ENCODE measurements at regions not wholly inside any gene's neighbourhood (a gene's known extent, or its start where the extent isn't known, plus 50 kb on each side); places are given as distances from the start of the nearest gene placed in this dataset.

GRCh38 chr3:22937536-22937935 lies 265.6 kb upstream of the UBE2E2 start:
- ATAC-seq: no peak
- POLR2A ChIA-PET: no interaction called here
- TF ChIP-seq SOX5 (CRISPR knock-in tag; IDR thresholded peaks at IDR 0.05; ENCODE audit: borderline replicate concordance) (no peak), ZNF883 (CRISPR knock-in tag; IDR thresholded peaks at IDR 0.05; ENCODE audit: not compliant biosample characterization) (no peak), PRDM4 (CRISPR knock-in tag; IDR thresholded peaks at IDR 0.05; ENCODE audit: borderline replicate concordance) (no peak), SETDB1 (CRISPR knock-in tag; IDR thresholded peaks at IDR 0.05; ENCODE audit: borderline replicate concordance) (no peak), SP1 (IDR thresholded peaks at IDR 0.05) (no peak), SP1 (CRISPR knock-in tag; IDR thresholded peaks at IDR 0.05) (no peak), KDM1A (CRISPR knock-in tag; IDR thresholded peaks at IDR 0.05) (no peak), NFE2 (CRISPR knock-in tag; IDR thresholded peaks at IDR 0.05) (no peak), MTF2 (CRISPR knock-in tag; IDR thresholded peaks at IDR 0.05; ENCODE audit: borderline replicate concordance) (no peak), GRHL1 (CRISPR knock-in tag; conservative IDR thresholded peaks at IDR 0.05) (no peak), SRSF1 (optimal IDR thresholded peaks at IDR 0.05; ENCODE audit: low read depth, low read length) (no peak)
- TF ChIP-seq, protein P1, sequence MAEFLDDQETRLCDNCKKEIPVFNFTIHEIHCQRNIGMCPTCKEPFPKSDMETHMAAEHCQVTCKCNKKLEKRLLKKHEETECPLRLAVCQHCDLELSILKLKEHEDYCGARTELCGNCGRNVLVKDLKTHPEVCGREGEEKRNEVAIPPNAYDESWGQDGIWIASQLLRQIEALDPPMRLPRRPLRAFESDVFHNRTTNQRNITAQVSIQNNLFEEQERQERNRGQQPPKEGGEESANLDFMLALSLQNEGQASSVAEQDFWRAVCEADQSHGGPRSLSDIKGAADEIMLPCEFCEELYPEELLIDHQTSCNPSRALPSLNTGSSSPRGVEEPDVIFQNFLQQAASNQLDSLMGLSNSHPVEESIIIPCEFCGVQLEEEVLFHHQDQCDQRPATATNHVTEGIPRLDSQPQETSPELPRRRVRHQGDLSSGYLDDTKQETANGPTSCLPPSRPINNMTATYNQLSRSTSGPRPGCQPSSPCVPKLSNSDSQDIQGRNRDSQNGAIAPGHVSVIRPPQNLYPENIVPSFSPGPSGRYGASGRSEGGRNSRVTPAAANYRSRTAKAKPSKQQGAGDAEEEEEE (CRISPR knock-in tag; IDR thresholded peaks at IDR 0.05; ENCODE audit: borderline replicate concordance): no peak
- TF ChIP-seq, protein P2, sequence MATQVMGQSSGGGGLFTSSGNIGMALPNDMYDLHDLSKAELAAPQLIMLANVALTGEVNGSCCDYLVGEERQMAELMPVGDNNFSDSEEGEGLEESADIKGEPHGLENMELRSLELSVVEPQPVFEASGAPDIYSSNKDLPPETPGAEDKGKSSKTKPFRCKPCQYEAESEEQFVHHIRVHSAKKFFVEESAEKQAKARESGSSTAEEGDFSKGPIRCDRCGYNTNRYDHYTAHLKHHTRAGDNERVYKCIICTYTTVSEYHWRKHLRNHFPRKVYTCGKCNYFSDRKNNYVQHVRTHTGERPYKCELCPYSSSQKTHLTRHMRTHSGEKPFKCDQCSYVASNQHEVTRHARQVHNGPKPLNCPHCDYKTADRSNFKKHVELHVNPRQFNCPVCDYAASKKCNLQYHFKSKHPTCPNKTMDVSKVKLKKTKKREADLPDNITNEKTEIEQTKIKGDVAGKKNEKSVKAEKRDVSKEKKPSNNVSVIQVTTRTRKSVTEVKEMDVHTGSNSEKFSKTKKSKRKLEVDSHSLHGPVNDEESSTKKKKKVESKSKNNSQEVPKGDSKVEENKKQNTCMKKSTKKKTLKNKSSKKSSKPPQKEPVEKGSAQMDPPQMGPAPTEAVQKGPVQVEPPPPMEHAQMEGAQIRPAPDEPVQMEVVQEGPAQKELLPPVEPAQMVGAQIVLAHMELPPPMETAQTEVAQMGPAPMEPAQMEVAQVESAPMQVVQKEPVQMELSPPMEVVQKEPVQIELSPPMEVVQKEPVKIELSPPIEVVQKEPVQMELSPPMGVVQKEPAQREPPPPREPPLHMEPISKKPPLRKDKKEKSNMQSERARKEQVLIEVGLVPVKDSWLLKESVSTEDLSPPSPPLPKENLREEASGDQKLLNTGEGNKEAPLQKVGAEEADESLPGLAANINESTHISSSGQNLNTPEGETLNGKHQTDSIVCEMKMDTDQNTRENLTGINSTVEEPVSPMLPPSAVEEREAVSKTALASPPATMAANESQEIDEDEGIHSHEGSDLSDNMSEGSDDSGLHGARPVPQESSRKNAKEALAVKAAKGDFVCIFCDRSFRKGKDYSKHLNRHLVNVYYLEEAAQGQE (IDR thresholded peaks at IDR 0.05; ENCODE audit: borderline replicate concordance in 1 of 2, low read depth in 1 of 2, low read length in 2 of 2): no peak
- TF ChIP-seq, protein P3, sequence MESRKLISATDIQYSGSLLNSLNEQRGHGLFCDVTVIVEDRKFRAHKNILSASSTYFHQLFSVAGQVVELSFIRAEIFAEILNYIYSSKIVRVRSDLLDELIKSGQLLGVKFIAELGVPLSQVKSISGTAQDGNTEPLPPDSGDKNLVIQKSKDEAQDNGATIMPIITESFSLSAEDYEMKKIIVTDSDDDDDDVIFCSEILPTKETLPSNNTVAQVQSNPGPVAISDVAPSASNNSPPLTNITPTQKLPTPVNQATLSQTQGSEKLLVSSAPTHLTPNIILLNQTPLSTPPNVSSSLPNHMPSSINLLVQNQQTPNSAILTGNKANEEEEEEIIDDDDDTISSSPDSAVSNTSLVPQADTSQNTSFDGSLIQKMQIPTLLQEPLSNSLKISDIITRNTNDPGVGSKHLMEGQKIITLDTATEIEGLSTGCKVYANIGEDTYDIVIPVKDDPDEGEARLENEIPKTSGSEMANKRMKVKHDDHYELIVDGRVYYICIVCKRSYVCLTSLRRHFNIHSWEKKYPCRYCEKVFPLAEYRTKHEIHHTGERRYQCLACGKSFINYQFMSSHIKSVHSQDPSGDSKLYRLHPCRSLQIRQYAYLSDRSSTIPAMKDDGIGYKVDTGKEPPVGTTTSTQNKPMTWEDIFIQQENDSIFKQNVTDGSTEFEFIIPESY (CRISPR knock-in tag; IDR thresholded peaks at IDR 0.05): no peak

More at GRCh38 chr3:22937536-22937935, 265.6 kb upstream of the UBE2E2 start:
- CTCF ChIA-PET (ENCODE audit: low intra/inter-chr PET ratio, low total read pairs): no interaction called here
- Histone ChIP-seq H3K9ac (ENCODE audit: insufficient read depth, low read depth, low read length) (no peak overlapping the region), H3K4me1 (ENCODE audit: insufficient read depth, low read length) (no peaks in the 10 kb centered on the region), H3K4me2 (ENCODE audit: low read depth, low read length) (no peak overlapping the region), H4K20me1 (ENCODE audit: insufficient read depth, low read length) (no peaks in the 10 kb centered on the region), H3K27ac (ENCODE audit: extremely low read length, insufficient read depth, low read length) (no peak overlapping the region), H3K9me3 (ENCODE audit: low read length) (no peaks in the 10 kb centered on the region), H2AFZ (ENCODE audit: low read length) (no peak overlapping the region), H3K79me2 (ENCODE audit: insufficient read depth, low read length) (no peaks in the 10 kb centered on the region), H3K27me3 (ENCODE audit: control insufficient read depth in 1 of 2, insufficient read depth in 2 of 2, low read length in 2 of 2) (no peaks in the 10 kb centered on the region), H3K36me3 (replicated peaks in 1 of 2; ENCODE audit: control insufficient read depth in 1 of 2, insufficient read depth in 2 of 2, low read length in 2 of 2) (no peaks in the 10 kb centered on the region), H3K4me3 (replicated peaks in 1 of 3; ENCODE audit: insufficient read depth in 1 of 3, low read depth in 2 of 3, low read length in 3 of 3) (no peak overlapping the region)
- DNase-seq (ENCODE audit: low spot score) (no peak), FAIRE-seq (no peak)
- no TSS peak for BruUV-seq (replicated peaks)
- in situ Hi-C loops (cut with HindIII; ENCODE audit: extremely low pct_ligation_motif_present, low pct_unique_long_range_greater_than_20kb) (no loop called here), intact Hi-C loops (cut with micrococcal nuclease; ENCODE audit: unreplicated experiment) (no loop called here)

All from HepG2 (cell line).